Tibial nerve (tissue), 4 donors: ENCODE measurements at regions not wholly inside any gene's neighbourhood (a gene's known extent, or its start where the extent isn't known, plus 50 kb on each side); places are given as distances from the start of the nearest gene placed in this dataset.

Experiments used
- CTCF ChIP-seq, 5 experiments: fragments of 200-600 bp in 3 of 5; fragments of 450-650 bp in 2 of 5; sonication (generic) in 3 of 5; IDR thresholded peaks; one replicate each; pipeline ENCODE4 v1.5.1; 2016 to 2019; ENCODE audit warnings: antibody characterized with exemption in 5 of 5, mild to moderate bottlenecking in 3 of 5, moderate library complexity in 2 of 5
- EP300 ChIP-seq, 2 donors: sonication (generic); formaldehyde crosslinking; IDR thresholded peaks; one replicate each; pipeline ENCODE4 v1.6.1; 2017; ENCODE audit warnings: antibody characterized with exemption in 2 of 2, mild to moderate bottlenecking in 1 of 2
- POLR2A ChIP-seq, 2 donors: fragments of 450-650 bp; IDR thresholded peaks; one replicate each; pipeline ENCODE4 v1.6.1; 2017; ENCODE audit warnings: antibody characterized with exemption in 2 of 2, mild to moderate bottlenecking in 2 of 2, moderate library complexity in 2 of 2

- no peak for TF ChIP-seq CTCF (IDR thresholded peaks at IDR 0.05)
- no peak for TF ChIP-seq POLR2A (IDR thresholded peaks at IDR 0.05)
- no peak for TF ChIP-seq EP300 (IDR thresholded peaks at IDR 0.05)
These were observed 573.8 kb upstream of the ARGLU1 start for GRCh38 chr13:107141767-107142166.
